AG20443 (cell line): ENCODE measurements at regions not wholly inside any gene's neighbourhood (a gene's known extent, or its start where the extent isn't known, plus 50 kb on each side); places are given as distances from the start of the nearest gene placed in this dataset.

Experiments used
- DNase-seq: peaks from one replicate; pipeline ENCODE4 v3.0.0; 2012; ENCODE audit warnings: low spot score, mixed read lengths

DNA sequence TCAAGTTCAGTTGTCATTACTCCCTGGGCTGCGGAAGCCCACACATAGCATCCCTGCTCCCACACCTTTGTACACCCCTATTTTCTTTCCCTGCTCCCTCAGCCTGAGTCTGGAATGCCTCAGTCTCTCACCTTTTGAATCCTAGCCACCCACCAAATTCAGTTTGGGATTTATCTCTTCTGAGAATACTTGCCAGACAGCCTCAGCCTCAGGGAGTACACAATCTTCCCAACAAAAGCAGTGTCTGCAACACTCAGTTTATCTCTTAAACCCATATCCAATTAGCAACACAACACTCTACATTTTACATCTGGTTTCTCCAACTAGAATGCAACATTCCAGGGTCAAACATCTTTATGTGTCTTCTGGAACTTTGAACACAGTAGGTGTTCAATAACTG lies 190.2 kb downstream of the GPAM start:
- no peak for DNase-seq

DNA sequence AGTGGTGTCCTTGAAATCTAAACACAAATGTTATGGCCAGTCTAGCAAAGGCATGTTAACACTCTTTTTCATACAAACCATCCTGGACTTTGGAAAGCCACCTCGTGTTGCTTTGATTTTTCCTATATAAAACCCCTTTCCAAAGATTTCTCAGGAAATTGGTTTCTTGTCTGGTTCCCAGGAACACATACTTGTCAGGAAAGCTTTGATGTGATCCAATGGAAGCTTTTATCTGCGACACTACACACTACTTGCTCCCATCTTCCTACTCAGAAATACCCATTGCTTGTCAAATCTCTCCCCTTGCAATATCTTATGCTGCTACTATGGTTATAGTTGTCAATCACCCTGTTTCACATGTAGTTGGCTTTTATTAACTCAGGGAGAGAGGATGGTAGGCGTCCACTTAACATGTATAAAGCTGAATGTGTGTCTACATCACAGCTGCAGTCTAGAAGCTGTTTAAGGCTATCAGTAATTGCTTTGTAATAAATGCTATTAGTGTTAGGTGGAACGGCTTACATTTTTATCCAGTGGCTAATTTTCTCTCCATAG lies 189.6 kb downstream of the GPAM start:
- DNase-seq: no peak

DNA sequence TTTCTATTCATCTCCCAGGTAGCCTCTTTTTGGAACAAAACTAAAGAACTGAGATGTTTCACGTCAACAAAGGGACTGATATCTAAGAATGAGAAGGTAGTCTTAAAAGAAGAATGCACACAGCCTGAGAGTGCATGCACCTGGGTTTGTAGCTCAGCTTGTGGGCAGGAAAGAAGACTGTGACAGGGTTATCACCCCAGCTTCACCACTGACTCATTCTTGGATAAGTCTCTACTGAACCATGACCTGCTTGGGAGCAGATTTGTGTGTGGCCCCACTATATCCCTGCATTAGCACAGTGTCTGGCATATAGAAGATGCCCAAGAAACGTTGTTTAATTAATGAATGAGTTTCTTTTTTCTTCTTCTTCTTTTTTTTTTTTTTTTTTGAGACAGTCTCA lies 187.5 kb downstream of the GPAM start:
- DNase-seq: no peak

DNA sequence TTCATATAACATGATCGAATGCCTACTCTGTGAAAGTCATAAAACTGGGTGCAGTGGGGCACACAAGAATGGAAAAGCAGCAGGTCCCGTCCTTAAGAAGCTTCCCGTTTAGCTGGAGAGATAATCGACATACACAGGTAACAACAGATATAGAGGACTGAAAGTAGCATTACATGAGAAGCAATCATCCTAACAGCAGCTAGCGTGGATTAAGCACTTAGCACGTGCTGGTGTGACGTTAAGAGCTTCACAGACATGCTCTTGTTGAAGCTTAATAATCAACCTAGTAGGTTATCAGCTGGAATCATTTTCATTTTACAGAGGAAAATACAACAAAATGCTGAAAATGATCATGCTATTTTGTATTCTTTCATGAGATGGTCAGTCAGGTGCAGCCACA lies 184.8 kb downstream of the GPAM start:
- no peak for DNase-seq

DNA sequence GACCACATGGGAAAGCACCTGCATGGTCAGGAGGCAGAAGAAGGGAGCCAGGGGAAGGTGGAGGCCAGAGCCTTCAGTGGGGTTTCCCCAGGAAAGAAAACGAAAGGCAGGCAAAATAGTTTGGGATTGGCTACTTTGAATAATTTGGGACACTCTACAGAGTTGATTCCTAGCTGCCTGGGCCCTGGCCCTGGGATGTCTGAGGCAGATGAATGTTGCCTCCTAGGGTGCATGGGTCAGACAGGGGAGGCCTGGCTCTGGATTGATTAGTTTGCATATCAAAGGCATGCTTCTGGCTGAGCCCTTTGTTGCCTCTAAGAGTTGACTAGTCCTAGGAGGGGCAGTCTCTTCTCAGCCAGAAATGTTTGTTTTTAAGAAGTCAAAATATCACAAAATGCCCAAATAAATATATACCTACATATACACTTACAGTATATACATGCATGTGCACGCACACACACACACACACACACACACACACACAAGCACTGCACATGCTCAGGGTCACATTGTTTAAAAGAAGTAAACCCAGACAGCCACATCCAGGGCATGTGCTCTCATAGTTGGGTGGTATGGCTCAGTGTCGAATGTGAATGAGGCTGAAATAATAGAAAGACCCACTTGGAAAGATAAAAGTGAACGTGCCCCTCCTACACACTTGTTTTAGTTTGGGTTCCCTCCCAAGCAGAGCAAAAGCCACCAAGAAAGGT lies 184.2 kb downstream of the GPAM start:
- no peak for DNase-seq

DNA sequence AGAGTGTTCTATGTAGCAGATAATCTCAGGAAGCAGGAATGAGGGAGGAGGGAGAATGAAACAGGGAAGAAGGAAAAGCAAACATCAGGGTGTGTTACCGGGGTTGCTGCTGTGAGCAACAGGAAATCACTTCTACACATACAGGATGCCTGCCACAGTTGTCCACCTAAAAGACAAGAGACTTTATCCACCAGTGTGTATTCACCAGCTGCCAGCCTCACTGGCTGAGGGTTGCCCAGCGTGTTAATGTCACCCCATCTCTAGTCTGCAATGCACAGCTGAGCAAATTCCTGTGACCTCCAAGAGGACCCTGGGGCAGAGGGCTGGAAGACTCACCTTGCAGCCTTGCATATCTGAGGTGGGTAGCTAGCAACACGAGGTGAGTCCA lies 183.7 kb downstream of the GPAM start:
- no peak for DNase-seq

DNA sequence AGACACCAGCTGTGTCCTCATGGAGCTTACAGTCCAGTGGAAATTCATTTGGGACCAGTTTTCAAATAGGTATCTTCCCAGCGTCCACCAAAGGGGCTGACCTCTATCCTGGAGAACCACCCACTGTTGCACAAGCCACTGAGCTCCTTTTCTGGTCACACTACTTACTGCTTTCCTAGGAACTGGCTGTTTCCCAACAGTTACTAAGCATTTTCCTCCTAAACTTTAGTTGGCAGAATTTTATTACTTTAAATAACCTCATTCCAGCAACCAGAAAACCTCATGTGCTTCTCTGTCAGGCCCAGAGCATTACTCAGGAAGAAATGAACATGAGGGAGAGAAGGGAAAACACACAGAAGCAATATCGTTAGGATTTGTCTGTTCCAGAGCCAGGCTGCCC lies 183.1 kb downstream of the GPAM start:
- DNase-seq: peak; percentile 53

DNA sequence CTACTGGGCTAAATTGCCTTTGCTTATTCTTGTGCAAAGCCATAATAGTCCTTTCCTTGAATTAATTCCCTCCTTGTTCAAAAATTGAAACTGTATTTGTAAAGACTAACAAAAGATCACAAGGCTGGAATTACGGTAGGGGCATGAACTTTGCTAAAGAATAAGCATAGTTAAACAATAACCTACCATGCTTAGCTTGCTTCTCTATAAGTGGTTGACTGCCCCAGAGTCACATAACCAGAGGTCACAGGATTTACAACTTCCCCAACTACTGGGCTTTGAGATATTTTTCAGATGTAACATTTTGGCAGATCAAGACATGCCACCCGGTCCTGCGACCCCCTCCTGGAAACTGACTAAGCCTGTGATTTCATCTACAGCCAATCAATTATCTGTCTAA lies 181.4 kb downstream of the GPAM start:
- no peak for DNase-seq

DNA sequence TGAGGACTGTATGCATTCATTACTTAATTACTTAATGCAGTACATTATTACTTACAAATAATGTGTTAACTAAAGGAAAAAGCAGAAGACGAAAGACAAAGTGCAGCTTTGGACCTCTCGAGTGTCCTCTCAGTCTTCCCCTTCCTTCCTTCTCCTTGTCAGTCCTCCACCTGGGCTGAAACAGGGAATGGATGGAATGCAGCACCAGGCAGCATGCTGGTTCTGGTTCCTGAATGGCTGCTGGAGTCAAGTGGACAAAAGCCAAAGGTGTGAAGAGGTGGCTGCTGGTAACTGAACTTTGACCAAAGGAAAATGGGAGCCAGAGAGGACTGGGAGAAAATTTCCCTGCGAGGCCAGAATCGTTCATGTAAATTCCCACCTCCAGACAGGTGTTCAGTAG lies 179.5 kb downstream of the GPAM start:
- no peak for DNase-seq

DNA sequence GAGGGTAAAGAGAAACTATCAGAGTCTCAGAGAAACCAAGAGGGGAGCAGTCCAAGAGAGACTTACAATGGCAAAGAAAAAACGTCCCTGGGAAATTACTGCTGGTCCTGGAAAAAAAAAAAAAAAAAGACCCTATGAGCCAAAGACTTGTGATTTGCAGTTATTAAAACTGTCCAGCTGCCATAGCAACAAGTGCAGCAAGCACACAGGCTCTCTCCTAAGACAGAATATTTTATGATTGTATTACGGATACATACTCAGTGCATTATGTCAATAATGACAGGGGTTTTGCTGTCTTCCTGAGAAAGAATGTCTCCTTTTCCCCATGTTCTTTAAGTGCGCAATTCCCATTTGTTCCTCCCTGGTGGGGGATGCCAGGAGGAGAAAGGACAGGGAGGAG lies 178.5 kb downstream of the GPAM start:
- DNase-seq: no peak

DNA sequence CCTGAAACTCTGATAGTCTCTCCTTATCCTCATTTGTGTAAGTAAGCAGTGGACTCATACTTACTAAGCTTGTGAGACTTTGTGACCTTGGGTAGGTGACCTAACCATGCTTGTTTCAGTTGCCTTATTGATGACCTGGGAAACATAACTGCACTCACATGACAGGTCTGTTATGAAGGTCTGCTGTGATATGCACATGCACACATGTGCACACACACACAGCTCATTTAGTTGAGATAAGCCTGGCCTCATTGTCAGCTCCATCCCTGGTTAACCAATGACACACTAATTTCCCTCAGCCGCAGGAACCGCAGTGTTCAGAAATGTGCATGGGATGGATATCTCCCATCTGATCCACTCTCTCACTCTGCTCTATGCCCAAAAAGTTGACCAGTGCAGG lies 177.2 kb downstream of the GPAM start:
- DNase-seq: no peak

DNA sequence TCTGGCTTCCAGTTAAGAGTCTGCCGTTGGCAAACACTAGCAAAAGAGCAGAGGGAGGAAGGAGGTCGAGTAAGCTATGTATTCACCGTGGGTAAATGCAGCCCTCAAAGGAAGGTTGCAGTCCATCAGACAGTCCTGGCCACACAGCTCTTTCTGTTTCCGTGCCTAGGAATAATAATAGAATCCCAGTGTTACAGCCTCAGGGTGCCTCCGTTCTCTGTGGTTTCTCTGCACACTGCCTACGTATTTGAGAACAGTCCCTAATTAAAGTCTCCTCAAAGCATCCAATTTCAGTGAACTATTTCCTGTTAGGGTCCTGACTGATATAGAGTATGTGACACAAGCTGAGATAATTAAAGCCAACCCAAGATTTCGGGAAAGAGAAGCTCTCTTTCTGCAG lies 176.7 kb downstream of the GPAM start:
- DNase-seq: no peak

DNA sequence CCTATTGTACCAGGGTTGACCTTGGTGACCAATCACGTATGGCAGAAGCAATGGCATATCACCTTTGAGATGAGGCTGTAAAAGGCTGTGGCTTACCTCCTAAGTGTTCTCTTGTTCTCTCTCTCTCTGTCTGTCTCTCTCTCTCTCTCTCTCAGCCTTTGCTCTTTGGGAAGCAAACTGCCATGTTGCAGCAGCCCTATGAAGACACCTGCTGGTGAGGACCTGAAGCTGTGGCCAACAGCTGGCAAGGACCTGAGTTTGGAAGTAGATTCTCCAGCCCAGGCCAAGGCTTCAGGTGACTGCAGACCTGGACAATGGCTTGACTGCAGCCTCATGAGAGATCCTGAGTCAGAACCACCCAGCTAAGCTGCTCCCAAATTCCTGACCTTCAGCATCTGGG lies 161.4 kb downstream of the GPAM start:
- DNase-seq: no peak

DNA sequence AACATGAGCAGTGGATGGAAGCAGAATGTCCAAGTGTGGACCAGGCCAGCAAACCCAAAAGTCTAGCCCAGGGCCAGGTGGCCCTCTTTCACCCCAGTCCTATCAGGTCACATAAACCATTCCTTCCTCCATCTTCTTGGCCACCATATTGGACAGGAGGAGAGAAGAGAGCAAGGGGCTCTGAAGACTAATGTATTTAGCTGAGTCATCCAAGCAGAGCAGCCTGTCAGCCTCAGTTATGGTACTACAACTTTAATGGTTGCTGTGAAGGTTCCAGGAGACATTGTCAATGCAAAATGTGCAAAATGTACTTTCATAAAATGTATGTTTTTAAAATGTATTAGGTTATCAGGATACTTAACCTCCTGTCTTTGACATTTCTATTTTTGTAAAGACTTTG lies 159.5 kb downstream of the GPAM start:
- no peak for DNase-seq

DNA sequence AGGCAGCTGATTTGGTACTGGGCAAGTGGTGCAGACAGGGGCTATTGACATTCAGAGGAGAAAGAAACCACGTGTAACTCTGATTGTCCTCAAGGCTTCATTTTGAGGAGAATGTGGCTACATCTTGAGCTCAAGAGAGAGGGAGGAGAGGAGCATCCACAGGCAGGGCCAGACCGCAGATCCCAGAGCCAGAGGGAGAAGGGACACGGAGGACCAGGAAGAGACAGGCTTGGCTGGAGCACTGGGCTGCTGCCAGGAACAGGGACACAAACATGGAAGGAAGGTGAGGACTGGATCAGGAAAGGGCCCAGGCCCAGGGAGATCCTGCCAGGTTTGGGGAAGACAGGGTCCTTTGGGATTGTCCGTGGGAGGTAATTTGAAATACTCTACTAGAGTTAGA lies 158.3 kb downstream of the GPAM start:
- DNase-seq: no peak

DNA sequence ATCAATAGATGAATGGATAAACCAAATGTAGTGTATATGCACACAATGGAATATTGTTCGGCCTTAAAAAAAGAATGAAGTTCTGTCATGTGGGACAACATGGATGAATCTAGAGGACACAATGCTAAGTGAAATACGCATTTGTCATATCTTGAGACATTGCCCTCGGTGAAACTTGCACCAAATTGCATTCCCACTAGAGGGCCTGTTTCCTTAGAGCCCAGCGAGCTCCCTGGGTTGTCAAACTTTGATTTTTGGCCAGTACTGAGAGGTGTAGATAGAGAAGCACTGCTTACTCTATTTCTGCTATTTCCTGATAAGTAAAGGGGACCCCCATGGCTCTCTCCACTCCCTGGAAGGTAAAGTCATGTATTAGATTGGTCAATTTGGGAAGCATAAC lies 157.1 kb downstream of the GPAM start:
- peak; percentile 21 for DNase-seq

DNA sequence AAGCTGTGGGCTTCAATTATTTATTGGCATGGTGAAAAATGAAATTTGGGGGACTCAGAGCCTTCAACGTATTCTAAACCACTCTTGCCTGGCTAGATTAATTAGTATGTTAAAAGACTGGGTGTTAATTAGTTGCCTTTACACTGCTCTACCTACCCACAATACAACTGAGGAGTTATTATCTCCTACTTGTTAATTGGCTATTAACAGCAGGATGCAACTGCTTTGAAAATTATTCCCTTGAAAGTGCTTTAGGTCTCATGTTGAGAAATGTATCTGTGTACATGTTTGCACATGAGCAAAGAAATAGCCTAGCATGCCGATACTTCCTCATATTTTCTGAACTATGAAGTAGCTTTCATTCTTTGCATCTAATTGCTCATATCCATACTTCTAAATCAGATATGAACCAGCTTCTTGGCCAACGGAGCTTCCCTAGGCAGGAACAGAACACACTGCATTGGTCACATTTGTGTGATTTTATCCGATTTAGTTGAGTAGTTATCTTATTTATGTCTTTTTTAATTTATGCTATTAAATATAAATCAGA lies 155.8 kb downstream of the GPAM start:
- no peak for DNase-seq

DNA sequence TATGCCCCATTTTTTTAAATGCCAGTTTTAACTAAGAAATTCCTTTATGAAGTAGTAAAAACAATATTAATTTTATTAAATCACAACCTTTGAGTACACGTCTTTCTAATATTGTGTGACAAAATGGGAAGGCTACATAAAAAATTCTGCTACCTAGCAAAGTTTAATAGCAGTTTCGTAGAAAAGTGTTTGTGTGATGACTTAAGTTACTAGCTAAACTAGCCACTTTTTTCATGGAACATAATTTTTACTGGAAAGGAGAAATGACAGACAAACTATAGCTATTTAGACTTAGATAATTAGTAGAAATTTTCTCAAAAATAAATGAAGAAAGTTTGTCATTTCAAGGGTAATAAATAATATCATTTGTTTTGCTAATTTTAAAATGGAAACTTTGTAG lies 153.1 kb downstream of the GPAM start:
- no peak for DNase-seq

DNA sequence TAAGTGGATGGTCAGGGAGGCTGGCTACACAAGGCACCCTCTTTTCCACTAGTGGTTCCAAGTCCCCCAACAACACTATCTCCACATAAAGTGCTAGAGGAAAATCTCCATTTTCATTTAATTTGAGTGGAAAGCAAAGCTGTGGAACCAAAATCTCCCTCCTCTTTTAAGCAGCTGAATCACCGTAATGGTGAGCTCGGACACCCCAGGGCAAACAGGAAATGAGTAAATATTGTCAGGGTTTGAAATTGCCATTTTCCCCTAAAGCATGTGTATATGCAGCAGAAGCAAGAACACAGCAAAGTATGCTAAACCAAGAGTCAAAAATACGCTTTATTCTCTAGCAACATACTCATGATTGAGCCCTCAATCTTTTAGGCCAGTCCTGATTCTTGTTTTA lies 143.7 kb downstream of the GPAM start:
- no peak for DNase-seq

DNA sequence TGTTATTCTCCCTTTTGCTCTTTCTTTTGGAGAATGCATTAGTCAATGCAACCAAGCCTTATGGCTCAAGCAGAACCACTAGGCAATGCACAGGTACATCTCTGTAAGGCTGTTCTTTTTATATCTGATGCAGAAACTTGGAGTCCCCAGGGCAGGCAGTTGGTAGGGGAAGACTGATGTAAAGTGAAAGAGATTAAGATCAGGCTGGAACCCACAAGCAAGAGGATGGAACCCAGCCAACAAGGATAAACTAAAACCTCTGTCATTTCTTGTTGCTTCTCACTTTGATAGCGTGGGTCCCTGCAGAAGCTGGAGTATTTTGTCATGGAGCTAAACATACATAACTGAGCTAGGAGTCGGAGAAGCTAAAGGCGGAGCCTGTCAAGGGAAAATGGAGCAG lies 142.9 kb downstream of the GPAM start:
- no peak for DNase-seq

DNA sequence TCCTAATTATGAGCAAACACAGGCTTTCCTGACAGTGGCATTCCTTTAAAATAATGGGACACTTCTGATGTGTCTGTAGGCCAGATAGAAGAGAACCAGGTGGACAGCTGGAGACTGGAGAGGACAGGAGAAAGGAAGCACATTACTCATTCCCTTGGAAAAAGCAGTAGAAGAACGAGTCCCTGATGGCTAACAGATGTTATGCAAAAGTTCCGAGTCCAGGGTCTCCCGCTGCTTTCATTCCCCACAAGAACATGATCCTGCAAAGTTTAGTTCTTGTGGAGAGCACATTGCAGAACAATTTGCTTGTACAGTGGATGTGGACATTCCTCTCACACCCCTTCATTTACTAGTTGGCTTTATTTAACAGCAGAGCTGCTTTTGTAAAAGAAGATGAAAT lies 137.6 kb downstream of the GPAM start:
- no peak for DNase-seq

DNA sequence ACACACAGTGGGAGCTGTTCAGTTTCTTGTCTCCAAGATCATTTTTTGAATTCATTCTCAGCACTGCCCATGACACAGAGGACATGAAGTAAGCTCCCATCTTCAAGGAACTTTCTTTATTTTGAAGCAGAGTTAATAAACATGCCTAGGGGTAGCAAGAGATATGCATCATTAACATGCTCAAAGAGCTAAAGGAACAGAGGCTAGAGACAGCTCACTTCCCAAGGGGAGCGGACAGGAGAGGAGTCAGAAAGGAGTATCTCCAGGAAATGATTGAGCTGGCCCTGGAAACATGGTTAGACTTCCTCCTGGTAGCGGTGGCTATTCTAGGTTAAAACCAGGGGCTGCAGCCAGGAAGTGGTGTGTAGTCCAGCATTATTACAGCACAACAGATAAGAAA lies 135.9 kb downstream of the GPAM start:
- DNase-seq: no peak

DNA sequence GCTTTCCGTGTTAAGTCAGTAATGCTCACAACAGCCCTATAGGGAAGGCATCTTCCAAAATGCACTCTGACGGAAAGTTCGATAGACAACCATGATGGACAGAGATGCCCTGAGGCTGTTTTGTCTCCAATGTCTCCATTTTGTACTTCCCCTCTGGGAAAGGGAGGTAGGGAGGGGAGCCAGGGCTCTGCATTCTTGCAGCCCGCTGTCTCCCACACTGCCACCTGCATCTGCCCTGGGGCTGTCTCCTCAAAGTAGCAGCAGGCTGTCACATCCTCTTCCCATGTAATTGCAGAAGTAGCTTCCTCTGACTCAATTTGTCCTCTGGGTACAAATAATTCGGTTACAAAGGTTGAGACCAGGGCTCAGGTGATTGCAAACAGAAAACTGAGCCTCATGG lies 131.4 kb downstream of the GPAM start:
- no peak for DNase-seq

DNA sequence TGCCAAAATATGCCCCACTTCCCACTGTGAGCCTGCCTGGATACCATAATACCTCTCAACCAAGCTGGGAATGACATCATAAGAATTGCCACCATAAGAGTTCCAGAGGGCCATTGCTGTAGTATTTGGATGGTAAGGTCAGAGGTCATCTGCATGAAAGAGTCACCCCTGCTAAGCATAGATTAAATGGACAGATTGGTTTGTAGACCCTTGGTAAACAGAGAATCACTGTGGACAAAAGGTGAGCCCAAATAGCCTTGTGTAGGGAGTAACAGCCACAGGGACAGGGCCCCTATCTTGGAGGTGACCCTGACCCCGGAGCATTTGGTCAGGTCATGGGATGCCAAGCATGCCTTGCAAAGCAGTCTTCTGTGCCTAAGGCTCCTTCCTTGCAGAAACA lies 129.7 kb downstream of the GPAM start:
- no peak for DNase-seq
